Limb (tissue), 2 donors: ENCODE measurements at regions not wholly inside any gene's neighbourhood (a gene's known extent, or its start where the extent isn't known, plus 50 kb on each side); places are given as distances from the start of the nearest gene placed in this dataset.
"Not testable (repeated sequence)": the region's sequence is repeated elsewhere in the genome, so short reads cannot be mapped to it uniquely, and the experiment has no call there.

Experiments
- DNase-seq, 2 donors: peaks; one replicate each; pipeline ENCODE4 v3.0.0-alpha.2; 2016; ENCODE audit errors: extremely low spot score in 2 of 2

- no peak for DNase-seq
Observed at GRCh38 chr20:12733811-12734210, 275.0 kb upstream of the SPTLC3 start.

GRCh38 chr20:12737497-12737896 lies 271.3 kb upstream of the SPTLC3 start:
- no peak for DNase-seq

- DNase-seq = no peak
Observed at GRCh38 chr20:12737900-12738299, 270.9 kb upstream of the SPTLC3 start.

- DNase-seq = no peak
Observed at GRCh38 chr20:12740647-12741046, 268.1 kb upstream of the SPTLC3 start.

GRCh38 chr20:12744037-12744436 lies 264.7 kb upstream of the SPTLC3 start:
- no peak for DNase-seq

- no peak for DNase-seq
Observed at GRCh38 chr20:12748359-12748994, 260.3 kb upstream of the SPTLC3 start.

GRCh38 chr20:12750221-12750620 lies 258.6 kb upstream of the SPTLC3 start:
- DNase-seq = peak in 1 of 2 donors; percentile 14

GRCh38 chr20:12752900-12753693 lies 255.7 kb upstream of the SPTLC3 start:
- not testable (repeated sequence) for DNase-seq

GRCh38 chr20:12753742-12754141 lies 255.0 kb upstream of the SPTLC3 start:
- DNase-seq = not testable (repeated sequence)

- DNase-seq = not testable (repeated sequence)
Observed at GRCh38 chr20:12759493-12759892, 249.3 kb upstream of the SPTLC3 start.

GRCh38 chr20:12762725-12763124 lies 246.0 kb upstream of the SPTLC3 start:
- no peak for DNase-seq

- no peak for DNase-seq
Observed at GRCh38 chr20:12763406-12763805, 245.4 kb upstream of the SPTLC3 start.

GRCh38 chr20:12764053-12764452 lies 244.7 kb upstream of the SPTLC3 start:
- DNase-seq = no peak

GRCh38 chr20:12764851-12765250 lies 243.9 kb upstream of the SPTLC3 start:
- no peak for DNase-seq

GRCh38 chr20:12773936-12774335 lies 234.8 kb upstream of the SPTLC3 start:
- DNase-seq = no peak

- no peak for DNase-seq
Observed at GRCh38 chr20:12775041-12775440, 233.7 kb upstream of the SPTLC3 start.

GRCh38 chr20:12777016-12777415 lies 231.8 kb upstream of the SPTLC3 start:
- DNase-seq = no peak

GRCh38 chr20:12786276-12786675 lies 222.5 kb upstream of the SPTLC3 start:
- DNase-seq = no peak

GRCh38 chr20:12788632-12789299 lies 220.0 kb upstream of the SPTLC3 start:
- no peak for DNase-seq

- no peak for DNase-seq
Observed at GRCh38 chr20:12790859-12791258, 217.9 kb upstream of the SPTLC3 start.

- no peak for DNase-seq
Observed at GRCh38 chr20:12798286-12798685, 210.5 kb upstream of the SPTLC3 start.

GRCh38 chr20:12808006-12808567 lies 200.7 kb upstream of the SPTLC3 start:
- DNase-seq = no peak
